Upper lobe of left lung (tissue), 4 donors: ENCODE measurements at regions not wholly inside any gene's neighbourhood (a gene's known extent, or its start where the extent isn't known, plus 50 kb on each side); places are given as distances from the start of the nearest gene placed in this dataset.

Source experiments
- CTCF ChIP-seq, 6 experiments: fragments of 450-650 bp in 4 of 6; fragments of 200-600 bp in 2 of 6; sonication (generic) in 2 of 6; IDR thresholded peaks; one replicate each; pipeline ENCODE4 v1.5.1; 2016 to 2019; ENCODE audit warnings: antibody characterized with exemption in 6 of 6
- EP300 ChIP-seq, 4 donors: sonication (generic); formaldehyde crosslinking; IDR thresholded peaks; one replicate each; pipeline ENCODE4 v1.5.1; 2017; ENCODE audit warnings: antibody characterized with exemption in 4 of 4, control low read depth in 2 of 4
- POLR2A ChIP-seq, 4 donors: fragments of 450-650 bp; IDR thresholded peaks; one replicate each; pipeline ENCODE4 v1.5.1; 2016 to 2017; ENCODE audit warnings: antibody characterized with exemption in 4 of 4, mild to moderate bottlenecking in 2 of 4
- POLR2AphosphoS5 ChIP-seq, 2 donors: sonication (generic); formaldehyde crosslinking; IDR thresholded peaks; one replicate each; pipeline ENCODE4 v1.5.1; 2017; ENCODE audit warnings: antibody characterized with exemption in 2 of 2

GRCh38 chr2:45303417-45304202 lies 294.4 kb upstream of the SIX2 start:
- no peak for TF ChIP-seq POLR2AphosphoS5 (IDR thresholded peaks at IDR 0.05)
- no peak for TF ChIP-seq CTCF (IDR thresholded peaks at IDR 0.05)
- TF ChIP-seq POLR2A (IDR thresholded peaks at IDR 0.05), result no peak
- no peak for TF ChIP-seq EP300 (IDR thresholded peaks at IDR 0.05)
